ENCODE measurements at regions not wholly inside any gene's neighbourhood (a gene's known extent, or its start where the extent isn't known, plus 50 kb on each side); places are given as distances from the start of the nearest gene placed in this dataset.

- no peak for TF ChIP-seq POLR2A (IDR thresholded peaks at IDR 0.05; ENCODE audit: low read depth, low read length)
- no peak for TF ChIP-seq POLR2AphosphoS5 (IDR thresholded peaks at IDR 0.05; ENCODE audit: low read depth, low read length)
These were observed 281.4 kb downstream of the DMRT2 start for GRCh38 chr9:1331546-1332038.
